Spleen (tissue), 11 donors: ENCODE measurements at regions not wholly inside any gene's neighbourhood (a gene's known extent, or its start where the extent isn't known, plus 50 kb on each side); places are given as distances from the start of the nearest gene placed in this dataset.
"Not testable (repeated sequence)": the region's sequence is repeated elsewhere in the genome, so short reads cannot be mapped to it uniquely, and the experiment has no call there.

Experiments used
- DNase-seq: peaks from one replicate; pipeline ENCODE4 v3.0.0-alpha.2; 2020
- H3K27ac ChIP-seq, 8 donors: fragments of 200-600 bp; sonication (generic) in 7 of 8; 1 replicate in 4 of 8; 2 replicates in 4 of 8; pipeline versions ENCODE4 v1.5.0 to v1.8.0; 2016 to 2021; ENCODE audit warnings: inconsistent platforms in 4 of 8, mild to moderate bottlenecking in 4 of 8, moderate library complexity in 1 of 8
- H3K27me3 ChIP-seq, 7 donors: fragments of 200-600 bp; sonication (generic) in 6 of 7; replicated peaks in 1 of 7; 1 replicate in 4 of 7; 2 replicates in 3 of 7; pipeline versions ENCODE4 v1.5.0 to v1.8.0; 2016 to 2021; ENCODE audit warnings: inconsistent platforms in 3 of 7, mild to moderate bottlenecking in 1 of 7
- H3K36me3 ChIP-seq, 6 donors: fragments of 200-600 bp; sonication (generic) in 5 of 6; 1 replicate in 4 of 6; 2 replicates in 2 of 6; pipeline versions ENCODE4 v1.5.0 to v1.8.0; 2016 to 2021; ENCODE audit warnings: inconsistent platforms in 2 of 6
- H3K4me1 ChIP-seq, 6 donors: fragments of 200-600 bp; sonication (generic) in 5 of 6; 1 replicate in 3 of 6; 2 replicates in 3 of 6; pipeline versions ENCODE4 v1.5.0 to v1.8.0; 2016 to 2021; ENCODE audit warnings: inconsistent platforms in 3 of 6
- H3K4me3 ChIP-seq, 8 donors: fragments of 200-600 bp; sonication (generic) in 7 of 8; 1 replicate in 4 of 8; 2 replicates in 4 of 8; pipeline versions ENCODE4 v1.5.0 to v1.8.0; 2016 to 2021; ENCODE audit warnings: inconsistent platforms in 4 of 8, mild to moderate bottlenecking in 4 of 8, moderate library complexity in 2 of 8
- H3K9me3 ChIP-seq, 8 donors: fragments of 200-600 bp; sonication (generic) in 7 of 8; 1 replicate in 4 of 8; 2 replicates in 4 of 8; pipeline versions ENCODE4 v1.5.0 to v1.8.0; 2016 to 2021; ENCODE audit warnings: inconsistent platforms in 4 of 8
- POLR2A ChIP-seq, 3 donors: fragments of 450-650 bp; IDR thresholded peaks; one replicate each; pipeline ENCODE4 v1.5.1; 2017; ENCODE audit warnings: antibody characterized with exemption in 3 of 3, mild to moderate bottlenecking in 1 of 3
- POLR2AphosphoS5 ChIP-seq, 3 donors: sonication (generic); formaldehyde crosslinking; IDR thresholded peaks; one replicate each; pipeline ENCODE4 v1.5.1; 2017; ENCODE audit warnings: antibody characterized with exemption in 3 of 3
- WGBS, 5 donors: extraction: QIAGEN DNeasy Blood & Tissue Kit in 3 of 5; methylation state at CpG; one replicate each; pipeline versions ENCODE4 v1.1.5 to v1.1.7; 2013 to 2018; 5-methylcytosine and 5-hydroxymethylcytosine counted together
- intact Hi-C: fragments of 100-400 bp; cut with DNase I; formaldehyde crosslinking; loops from one replicate; pipeline ENCODE4 v1.15.0; 2023; ENCODE audit warnings: low total_unique reads
- TF ChIP-seq, protein P1 (sequence below), 11 experiments: fragments of 200-600 bp in 7 of 11; fragments of 450-650 bp in 4 of 11; sonication (generic) in 4 of 11; IDR thresholded peaks in 8 of 11; conservative IDR thresholded peaks in 3 of 11; 1 replicate in 7 of 11; 2 replicates in 4 of 11; pipeline versions ENCODE4 v1.4.0 to v1.8.0; 2016 to 2021; ENCODE audit warnings: antibody characterized with exemption in 11 of 11, inconsistent platforms in 4 of 11, mild to moderate bottlenecking in 1 of 11
- donor health status: healthy with polysubstance abuse.
- donor health status: DM: no; HTN: no; CAD: no; lungs with moderate emphysema.
- donor health status: DM: no; HTN: no; CAD: no.
- donor health status: Bipolar disorder and iron deficiency.
- donor health status: healthy.
- donor health status: DM: no; HTN: no; CAD: no.
- donor health status: DM: yes; HTN: yes; CAD: no.

DNA sequence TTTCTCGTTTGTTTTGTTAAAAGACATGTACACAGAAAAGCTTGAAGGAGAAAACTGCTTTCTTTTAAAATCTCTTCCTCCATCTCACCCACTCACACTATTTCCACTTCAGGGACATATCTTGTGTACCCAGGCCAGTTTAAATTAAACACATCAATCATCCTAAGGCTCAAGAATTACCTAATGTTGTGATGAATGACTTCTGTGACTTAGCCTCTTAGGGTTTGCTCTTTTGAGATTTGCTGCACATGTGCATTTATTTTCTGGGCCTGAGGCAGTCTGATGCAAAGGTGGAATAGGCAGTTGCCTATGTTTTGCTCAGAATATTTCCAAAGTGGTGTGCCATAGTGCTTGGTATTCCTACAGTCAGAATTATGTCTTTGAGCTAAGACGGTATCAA lies 439.9 kb upstream of the CHD1 start:
- 52 to 65% (median 60%) methylated on average over 2 of the region's 2 CpGs for WGBS, 5 donors
- no peaks in the 10 kb centered on the region for H3K4me1 ChIP-seq
- intact Hi-C loops, result no loop called here
- DNase-seq, result no peak
- H3K4me3 ChIP-seq, result no peak overlapping the region
- no peak overlapping the region for H3K27ac ChIP-seq
- TF ChIP-seq POLR2AphosphoS5 (IDR thresholded peaks at IDR 0.05), result no peak
- TF ChIP-seq, protein P1, sequence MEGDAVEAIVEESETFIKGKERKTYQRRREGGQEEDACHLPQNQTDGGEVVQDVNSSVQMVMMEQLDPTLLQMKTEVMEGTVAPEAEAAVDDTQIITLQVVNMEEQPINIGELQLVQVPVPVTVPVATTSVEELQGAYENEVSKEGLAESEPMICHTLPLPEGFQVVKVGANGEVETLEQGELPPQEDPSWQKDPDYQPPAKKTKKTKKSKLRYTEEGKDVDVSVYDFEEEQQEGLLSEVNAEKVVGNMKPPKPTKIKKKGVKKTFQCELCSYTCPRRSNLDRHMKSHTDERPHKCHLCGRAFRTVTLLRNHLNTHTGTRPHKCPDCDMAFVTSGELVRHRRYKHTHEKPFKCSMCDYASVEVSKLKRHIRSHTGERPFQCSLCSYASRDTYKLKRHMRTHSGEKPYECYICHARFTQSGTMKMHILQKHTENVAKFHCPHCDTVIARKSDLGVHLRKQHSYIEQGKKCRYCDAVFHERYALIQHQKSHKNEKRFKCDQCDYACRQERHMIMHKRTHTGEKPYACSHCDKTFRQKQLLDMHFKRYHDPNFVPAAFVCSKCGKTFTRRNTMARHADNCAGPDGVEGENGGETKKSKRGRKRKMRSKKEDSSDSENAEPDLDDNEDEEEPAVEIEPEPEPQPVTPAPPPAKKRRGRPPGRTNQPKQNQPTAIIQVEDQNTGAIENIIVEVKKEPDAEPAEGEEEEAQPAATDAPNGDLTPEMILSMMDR (IDR thresholded peaks at IDR 0.05 in 8 of 11, conservative IDR thresholded peaks at IDR 0.05 in 3 of 11), result no peak
- TF ChIP-seq POLR2A (IDR thresholded peaks at IDR 0.05), result no peak
- no peaks in the 10 kb centered on the region for H3K9me3 ChIP-seq
- H3K27me3 ChIP-seq, result no peaks in the 10 kb centered on the region
- no peaks in the 10 kb centered on the region for H3K36me3 ChIP-seq

DNA sequence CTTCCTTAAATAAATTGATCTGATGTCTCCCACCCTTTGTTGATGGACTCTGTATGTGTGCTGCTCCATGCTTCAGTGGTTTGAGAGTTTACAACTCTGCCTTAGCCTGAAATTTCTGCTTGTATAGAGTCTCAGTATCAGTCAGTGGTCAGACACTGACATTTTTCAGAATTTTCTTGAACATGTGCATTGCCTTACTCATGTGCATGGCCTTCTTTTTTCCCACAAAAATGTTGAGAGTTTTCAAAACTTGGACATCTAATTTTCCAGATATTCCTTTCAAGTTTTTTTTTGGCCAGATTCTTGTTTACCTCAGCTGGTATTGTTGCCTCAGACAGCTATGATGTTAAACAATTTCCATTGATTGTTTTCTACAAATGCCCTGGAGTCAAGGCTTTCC lies 427.1 kb upstream of the CHD1 start:
- Histone ChIP-seq H3K4me3 (no peak overlapping the region), H3K36me3 (no peaks in the 10 kb centered on the region), H3K4me1 (no peaks in the 10 kb centered on the region), H3K27me3 (no peaks in the 10 kb centered on the region), H3K9me3 (peaks cover 0 to 30% (median 9%) of the 10 kb centered on the region in 8 donors), H3K27ac (no peak overlapping the region)
- intact Hi-C loops, result no loop called here
- DNase-seq, result no peak
- no peak for TF ChIP-seq POLR2AphosphoS5 (IDR thresholded peaks at IDR 0.05)
- TF ChIP-seq, protein P1 (IDR thresholded peaks at IDR 0.05 in 8 of 11, conservative IDR thresholded peaks at IDR 0.05 in 3 of 11), result no peak
- TF ChIP-seq POLR2A (IDR thresholded peaks at IDR 0.05), result no peak

DNA sequence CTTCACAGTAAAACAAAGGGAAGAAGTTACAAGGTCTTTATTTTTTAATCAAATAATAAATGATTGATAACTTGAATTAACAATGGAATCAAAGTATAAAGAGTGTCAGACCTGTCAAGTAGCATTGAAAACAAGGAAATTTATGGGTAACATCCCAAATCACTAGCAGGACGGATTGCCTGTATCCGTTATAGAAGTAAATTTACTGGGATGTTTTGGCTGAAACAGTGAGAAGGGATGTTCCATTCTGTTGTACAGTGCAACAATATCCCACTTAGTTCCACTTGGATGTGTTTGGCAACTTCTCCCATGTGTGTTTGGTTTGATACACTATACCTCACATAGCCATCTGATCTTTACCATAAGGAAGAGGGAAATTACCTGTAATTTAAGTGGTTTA lies 421.0 kb upstream of the CHD1 start:
- DNase-seq, result no peak
- WGBS, 5 donors, result 66 to 89% (median 79%) methylated on average over 2 of the region's 2 CpGs
- Histone ChIP-seq H3K27me3 (no peaks in the 10 kb centered on the region), H3K4me1 (no peaks in the 10 kb centered on the region), H3K27ac (no peak overlapping the region), H3K4me3 (no peak overlapping the region), H3K9me3 (peaks cover 0 to 25% (median 9%) of the 10 kb centered on the region in 8 donors), H3K36me3 (no peaks in the 10 kb centered on the region)
- intact Hi-C loops, result no loop called here
- no peak for TF ChIP-seq POLR2A (IDR thresholded peaks at IDR 0.05)
- TF ChIP-seq, protein P1 (IDR thresholded peaks at IDR 0.05 in 8 of 11, conservative IDR thresholded peaks at IDR 0.05 in 3 of 11), result no peak

DNA sequence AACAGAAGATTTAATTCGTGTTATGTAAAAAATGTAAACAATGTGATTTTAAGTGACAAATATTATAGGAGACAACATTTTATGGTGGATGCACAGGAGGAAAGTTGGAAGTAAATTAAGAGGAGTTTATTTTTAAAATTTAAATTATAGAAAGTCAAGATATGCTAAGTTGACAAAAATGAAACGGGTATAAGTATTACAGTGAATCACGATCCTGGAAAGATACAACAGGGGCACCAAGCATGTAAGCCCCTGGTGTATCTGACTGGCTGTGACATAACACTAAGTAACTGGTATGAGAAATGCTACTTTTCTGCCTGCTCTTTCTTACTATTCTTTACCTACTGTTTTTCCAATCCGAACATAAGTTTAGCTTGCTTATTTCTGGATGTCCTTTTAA lies 419.8 kb upstream of the CHD1 start:
- intact Hi-C loops, result no loop called here
- Histone ChIP-seq H3K27me3 (no peaks in the 10 kb centered on the region), H3K36me3 (no peaks in the 10 kb centered on the region), H3K9me3 (peaks cover 0 to 30% (median 9%) of the 10 kb centered on the region in 8 donors), H3K4me1 (no peaks in the 10 kb centered on the region), H3K4me3 (no peak overlapping the region), H3K27ac (no peak overlapping the region)
- TF ChIP-seq POLR2AphosphoS5 (IDR thresholded peaks at IDR 0.05) (no peak), POLR2A (IDR thresholded peaks at IDR 0.05) (no peak)
- TF ChIP-seq, protein P1 (IDR thresholded peaks at IDR 0.05 in 8 of 11, conservative IDR thresholded peaks at IDR 0.05 in 3 of 11), result no peak
- 71 to 88% (median 84%) methylated on average over 4 of the region's 4 CpGs for WGBS, 5 donors
- DNase-seq, result no peak

DNA sequence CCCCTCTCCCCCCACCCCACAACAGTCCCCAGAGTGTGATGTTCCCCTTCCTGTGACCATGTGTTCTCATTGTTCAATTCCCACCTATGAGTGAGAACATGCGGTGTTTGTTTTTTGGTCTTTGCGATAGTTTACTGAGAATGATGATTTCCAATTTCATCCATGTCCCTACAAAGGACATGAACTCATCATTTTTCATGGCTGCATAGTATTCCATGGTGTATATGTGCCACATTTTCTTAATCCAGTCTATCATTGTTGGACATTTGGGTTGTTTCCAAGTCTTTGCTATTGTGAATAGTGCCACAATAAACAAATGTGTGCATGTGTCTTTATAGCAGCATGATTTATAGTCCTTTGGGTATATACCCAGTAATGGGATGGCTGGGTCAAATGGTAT lies 411.0 kb upstream of the CHD1 start:
- H3K36me3 ChIP-seq, DNase-seq, intact Hi-C loops, H3K27me3 ChIP-seq, H3K4me1 ChIP-seq, H3K27ac ChIP-seq, H3K4me3 ChIP-seq: not testable (repeated sequence)
- WGBS, 5 donors, result 95 to 98% (median 96%) methylated on average over 2 of the region's 2 CpGs
- peaks cover 0 to 54% (median 35%) of the 10 kb centered on the region in 8 donors for H3K9me3 ChIP-seq
